ENCODE measurements at regions not wholly inside any gene's neighbourhood (a gene's known extent, or its start where the extent isn't known, plus 50 kb on each side); places are given as distances from the start of the nearest gene placed in this dataset.

GRCh38 chr6:47404435-47404834 lies 73.2 kb upstream of the CD2AP start:
- TF ChIP-seq, protein P1, sequence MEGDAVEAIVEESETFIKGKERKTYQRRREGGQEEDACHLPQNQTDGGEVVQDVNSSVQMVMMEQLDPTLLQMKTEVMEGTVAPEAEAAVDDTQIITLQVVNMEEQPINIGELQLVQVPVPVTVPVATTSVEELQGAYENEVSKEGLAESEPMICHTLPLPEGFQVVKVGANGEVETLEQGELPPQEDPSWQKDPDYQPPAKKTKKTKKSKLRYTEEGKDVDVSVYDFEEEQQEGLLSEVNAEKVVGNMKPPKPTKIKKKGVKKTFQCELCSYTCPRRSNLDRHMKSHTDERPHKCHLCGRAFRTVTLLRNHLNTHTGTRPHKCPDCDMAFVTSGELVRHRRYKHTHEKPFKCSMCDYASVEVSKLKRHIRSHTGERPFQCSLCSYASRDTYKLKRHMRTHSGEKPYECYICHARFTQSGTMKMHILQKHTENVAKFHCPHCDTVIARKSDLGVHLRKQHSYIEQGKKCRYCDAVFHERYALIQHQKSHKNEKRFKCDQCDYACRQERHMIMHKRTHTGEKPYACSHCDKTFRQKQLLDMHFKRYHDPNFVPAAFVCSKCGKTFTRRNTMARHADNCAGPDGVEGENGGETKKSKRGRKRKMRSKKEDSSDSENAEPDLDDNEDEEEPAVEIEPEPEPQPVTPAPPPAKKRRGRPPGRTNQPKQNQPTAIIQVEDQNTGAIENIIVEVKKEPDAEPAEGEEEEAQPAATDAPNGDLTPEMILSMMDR (IDR thresholded peaks at IDR 0.05; ENCODE audit: insufficient read depth, low read length, poor library complexity, severe bottlenecking), result no peak
- no peak for TF ChIP-seq EZH2phosphoT487 (conservative IDR thresholded peaks at IDR 0.05; ENCODE audit: low read length)

Measured in SU-DHL-6 (cell line).